HG03175 (cell line): ENCODE measurements at regions not wholly inside any gene's neighbourhood (a gene's known extent, or its start where the extent isn't known, plus 50 kb on each side); places are given as distances from the start of the nearest gene placed in this dataset.

ENCODE experiments used
- ATAC-seq: cut with Tn5 transposase; IDR thresholded peaks from one replicate; pipeline ENCODE4 v1.9.1; 2021; ENCODE audit warnings: mild to moderate bottlenecking, moderate library complexity; ENCODE audit not compliant: unreplicated experiment

DNA sequence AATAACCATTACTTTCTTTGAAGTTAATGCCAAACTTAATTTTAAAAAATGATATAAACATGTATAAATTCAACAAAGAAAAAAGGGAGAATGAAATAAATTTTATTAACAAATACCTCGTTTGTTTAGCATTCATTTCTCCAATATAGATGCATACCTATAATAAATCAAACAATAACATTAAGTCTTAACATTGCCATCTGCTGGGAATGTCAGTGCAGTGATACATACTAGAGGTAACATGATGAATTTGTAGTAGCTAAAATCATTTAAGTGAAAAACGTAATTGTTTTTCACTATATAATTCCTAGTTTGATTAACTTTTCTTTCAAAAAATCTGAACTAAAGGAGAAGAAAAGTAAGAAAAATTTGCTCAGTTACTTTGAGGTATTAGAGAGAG lies 340.2 kb upstream of the CBLB start:
- ATAC-seq: no peak

DNA sequence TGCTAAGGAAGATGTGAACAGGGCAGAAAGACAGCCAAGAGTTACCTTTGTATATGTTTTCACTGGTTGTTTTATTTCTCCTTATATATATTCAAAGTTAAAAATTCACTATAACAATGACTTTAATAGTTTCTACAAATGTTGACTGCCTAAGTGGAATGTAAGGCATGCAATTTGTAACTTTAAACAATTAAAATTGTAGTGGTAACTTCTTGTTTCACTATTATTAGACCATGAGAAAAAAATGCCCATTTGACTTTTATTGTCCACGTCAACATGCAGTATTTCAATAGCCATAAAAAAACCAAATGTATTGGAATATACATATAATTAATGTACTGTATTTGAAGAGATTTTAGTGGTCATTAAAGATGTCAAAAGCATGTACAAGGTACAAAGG lies 340.7 kb upstream of the CBLB start:
- ATAC-seq: no peak

DNA sequence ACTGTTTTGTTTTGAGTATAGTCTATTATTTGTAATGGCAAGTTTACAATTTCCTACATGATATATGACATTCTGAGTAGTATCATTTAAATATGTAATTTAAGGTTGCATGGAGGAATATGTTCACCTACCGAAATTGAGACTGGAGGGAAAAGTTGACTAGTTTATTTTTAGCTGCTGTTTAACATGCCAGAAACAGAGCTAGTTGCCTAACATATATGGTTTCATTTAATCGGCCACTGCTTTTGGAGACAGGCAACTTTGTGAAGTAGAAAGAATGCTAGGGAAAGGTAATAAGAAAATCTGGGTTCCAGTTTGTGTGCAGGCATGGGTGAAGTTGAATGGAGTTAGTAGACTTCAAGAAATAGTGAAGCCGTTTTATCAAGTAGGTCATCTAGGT lies 342.1 kb upstream of the CBLB start:
- no peak for ATAC-seq

DNA sequence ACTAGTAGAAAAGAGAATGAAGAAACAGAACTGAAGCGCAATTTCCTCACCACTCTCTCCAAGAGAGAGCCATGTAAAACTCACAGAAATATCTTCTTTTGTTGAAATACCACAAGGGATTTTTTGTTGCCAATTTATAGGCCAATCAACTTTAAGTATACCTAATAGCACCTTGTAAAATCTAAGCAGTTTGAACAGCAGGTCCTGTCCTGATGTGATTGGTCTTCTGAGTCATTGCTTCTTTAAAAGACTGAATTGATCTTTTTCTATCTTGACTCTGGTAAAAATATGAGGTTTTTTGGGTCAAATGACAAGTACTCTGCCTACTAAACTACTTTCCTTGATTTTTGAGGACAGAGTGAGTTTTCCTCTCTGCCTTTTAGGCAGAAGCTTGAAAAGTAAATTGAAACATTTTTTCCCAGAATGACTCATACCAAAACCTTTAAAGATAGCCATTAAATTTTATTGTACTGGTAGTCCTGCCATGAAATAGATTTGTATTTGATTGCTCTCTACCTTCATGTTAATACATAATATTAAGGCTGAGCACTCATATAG lies 343.9 kb upstream of the CBLB start:
- no peak for ATAC-seq

DNA sequence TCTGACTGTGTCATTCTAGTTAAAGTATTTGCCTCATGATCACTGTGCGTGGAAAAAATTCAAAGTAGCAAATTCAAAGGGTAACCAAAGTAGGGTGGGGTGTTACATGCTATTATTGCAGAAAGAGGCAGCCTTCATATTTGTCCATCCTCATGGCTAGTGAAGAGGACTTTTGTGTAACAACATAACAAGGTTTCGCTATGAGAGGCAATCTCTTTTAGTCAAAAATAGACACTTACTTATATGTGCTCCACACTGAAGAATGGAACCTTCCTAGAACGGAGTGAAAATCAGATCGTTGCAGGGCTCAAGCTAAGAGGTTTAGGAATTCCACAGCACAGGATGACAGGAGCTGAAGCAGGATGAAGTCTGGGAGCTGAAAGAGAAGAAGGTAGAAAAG lies 345.1 kb upstream of the CBLB start:
- ATAC-seq: no peak

DNA sequence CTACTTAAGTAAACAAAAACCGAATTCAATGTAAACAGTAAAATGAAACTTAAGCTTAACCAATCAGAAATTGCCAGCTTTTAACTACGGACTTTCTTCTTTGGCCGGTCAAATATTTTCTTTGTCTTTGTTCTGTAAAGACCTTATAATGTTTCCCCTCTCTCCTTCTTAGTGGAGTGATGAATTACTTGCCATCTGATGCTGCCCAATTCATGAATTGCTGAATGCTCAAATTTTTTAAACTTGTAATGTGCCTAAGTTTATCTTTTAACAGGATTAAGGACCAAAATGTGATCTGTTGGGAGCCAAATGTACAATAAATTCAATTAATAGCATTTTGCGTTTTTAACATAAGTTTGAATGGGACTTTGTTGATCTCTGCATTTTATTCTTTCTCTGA lies 345.8 kb upstream of the CBLB start:
- ATAC-seq: no peak

DNA sequence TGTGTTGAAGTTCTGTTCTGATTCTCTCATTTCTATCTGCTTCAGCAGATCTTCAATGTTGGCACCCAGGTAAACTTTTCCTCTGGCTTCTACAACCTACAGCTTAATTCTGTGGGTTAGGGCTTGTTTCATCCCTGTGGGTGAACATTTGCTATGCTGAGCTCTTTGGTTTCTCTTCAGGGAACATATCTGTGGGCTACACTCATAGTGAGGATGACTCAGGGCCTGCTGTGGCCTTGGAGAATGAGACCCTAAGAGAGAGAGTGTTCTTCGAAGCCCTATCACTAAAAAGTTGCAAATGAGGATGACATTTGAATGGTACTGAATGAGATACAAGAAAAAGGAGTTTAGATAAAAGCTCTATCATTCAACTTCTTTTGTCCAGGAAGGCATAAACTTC lies 346.2 kb upstream of the CBLB start:
- no peak for ATAC-seq

DNA sequence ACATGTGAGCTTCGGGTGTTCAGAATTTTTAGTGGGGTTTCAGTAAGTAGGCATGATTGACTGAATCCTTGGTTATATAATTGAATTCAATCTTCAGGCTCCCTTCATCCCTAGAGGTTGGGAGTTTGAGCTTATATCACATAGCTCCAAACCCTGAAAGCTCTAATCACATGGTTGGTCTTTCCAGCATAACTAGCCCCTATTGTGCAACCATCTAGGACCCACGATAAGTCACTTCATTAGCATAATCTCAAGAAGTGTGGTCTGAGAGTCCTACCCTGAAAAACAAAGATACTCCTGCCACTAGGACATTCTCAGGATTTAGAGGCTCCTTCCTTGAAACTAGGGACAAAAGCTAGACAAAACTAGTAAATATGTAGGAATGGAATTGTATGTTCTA lies 348.9 kb upstream of the CBLB start:
- no peak for ATAC-seq

DNA sequence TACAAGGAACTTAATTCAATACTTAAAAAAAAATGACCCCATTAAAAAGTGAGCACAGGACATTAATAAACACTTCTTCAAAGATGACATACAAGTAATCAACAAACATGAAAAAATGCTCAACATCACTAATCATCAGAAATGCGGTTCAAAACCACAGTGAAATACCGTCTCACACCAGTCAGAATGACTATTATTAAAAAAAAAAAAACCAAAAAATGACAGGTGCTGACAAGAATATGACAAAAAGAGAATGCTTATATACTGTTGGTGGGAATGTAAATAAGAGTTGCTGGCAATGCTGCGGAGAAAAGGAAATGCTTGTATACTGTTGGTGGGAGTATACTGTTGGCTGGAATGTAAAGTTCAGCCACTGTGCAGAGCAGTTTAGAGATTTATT lies 358.3 kb upstream of the CBLB start:
- ATAC-seq: no peak

DNA sequence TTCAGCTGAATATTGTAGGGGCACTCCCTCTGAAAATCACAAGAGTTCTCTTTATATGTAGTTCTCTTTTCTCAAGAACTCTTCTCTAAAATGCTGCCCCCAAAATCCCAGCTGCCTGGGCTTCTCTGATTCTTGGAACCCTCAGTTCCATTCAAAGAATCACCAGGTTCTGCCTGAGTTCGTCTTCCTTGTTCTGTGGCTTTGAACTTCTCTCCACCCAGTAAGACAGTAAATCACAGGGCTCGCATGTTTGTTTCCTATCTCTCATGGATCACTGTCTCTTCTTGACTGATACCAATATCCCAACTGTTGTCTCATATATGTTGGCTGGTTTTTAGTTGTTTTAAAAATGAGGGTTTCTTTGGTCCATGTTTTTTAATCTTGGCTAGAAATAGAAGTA lies 359.5 kb upstream of the CBLB start:
- ATAC-seq: no peak

DNA sequence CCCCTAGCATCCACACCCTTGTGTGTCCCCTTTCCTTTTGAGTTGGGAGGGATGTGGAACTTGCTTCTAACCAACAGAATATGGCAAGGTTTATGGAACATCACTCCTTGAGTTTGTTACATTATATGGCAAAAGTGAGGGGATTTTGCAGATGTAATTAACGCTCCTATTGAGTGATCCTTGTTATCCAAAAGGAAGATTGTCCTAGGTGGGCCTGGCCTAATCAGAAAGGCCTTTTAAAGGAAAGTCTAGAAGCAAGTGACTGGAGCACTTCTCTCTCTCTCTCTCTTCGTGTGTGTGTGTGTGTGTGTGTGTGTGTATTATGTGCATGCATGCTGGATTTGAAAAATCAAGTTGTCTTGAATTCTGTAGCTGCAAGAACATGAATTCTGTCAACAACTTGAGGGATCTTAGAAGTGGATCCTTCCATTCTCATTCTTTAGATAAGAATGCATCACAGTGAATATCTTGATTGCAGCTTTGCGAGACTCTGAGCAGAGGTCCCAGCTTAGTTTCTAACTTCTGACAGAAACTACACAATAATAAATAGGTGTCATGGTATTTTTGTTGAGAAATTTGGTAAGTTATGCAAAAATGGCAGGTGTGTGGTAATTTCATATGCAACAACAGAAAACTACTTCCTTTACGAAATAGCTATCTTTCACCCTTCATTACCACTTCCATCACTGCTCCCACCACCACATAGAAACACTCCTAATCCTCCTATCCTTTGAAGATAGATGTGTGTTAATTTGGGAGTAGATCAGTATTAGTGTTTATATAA lies 360.9 kb upstream of the CBLB start:
- ATAC-seq: no peak

DNA sequence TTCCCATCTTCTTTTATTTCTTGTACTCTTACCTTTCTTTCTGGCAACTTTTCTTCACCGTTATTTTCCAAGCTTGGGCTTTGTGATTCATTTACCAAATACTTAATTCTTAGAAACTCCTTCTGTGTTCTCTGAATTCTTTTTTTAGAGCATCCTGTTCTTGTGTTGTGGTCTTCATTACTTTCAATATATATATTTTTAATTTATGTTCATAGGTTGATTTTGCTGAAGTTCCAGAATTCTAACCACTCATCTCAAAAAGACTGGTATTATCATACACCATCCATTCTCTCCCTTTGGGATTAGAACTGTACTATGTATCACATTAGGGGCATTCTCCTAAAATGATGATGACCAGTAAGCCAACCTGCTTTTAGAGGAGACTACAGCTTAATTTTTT lies 362.3 kb upstream of the CBLB start:
- ATAC-seq: no peak

DNA sequence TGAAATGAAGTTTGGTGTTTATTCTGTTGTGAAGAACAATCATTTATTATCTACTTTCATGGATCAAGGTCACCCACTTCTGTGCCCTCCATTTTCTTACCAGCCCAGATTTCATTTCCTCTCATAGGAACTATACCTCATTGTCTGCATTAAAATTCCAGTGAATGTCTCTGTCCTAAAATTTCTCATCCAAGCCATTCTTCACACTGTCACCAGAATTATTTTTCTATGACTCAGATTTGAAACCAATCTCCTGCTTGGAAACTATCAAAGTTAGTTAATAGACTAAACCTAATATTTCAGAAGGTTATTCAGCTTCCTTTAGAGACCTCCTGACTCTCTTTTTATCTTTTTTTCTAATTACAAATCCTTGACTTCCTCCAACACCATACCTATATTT lies 364.1 kb upstream of the CBLB start:
- no peak for ATAC-seq

DNA sequence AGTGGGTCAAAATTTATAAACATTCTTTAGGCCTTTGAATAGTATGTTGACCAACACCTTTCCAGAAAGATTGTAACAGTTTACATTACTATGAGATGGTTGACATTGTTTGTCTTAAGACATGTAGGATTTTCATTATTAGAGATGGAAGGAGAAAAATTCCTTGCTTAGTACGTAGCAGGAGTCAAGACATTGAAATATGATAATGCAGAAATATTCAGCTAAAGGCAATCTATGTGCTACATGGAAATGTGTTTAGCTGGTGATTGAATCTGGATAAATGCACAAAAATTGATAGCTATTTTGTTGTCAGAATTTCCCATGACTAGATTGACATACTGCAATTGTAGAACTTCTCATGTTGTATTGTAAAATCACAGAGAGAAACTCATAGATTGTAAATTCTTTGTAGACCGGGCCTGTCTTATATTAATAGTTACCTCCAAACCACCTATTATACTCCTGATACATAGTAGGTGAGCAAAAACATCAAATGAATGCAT lies 370.4 kb upstream of the CBLB start:
- no peak for ATAC-seq

DNA sequence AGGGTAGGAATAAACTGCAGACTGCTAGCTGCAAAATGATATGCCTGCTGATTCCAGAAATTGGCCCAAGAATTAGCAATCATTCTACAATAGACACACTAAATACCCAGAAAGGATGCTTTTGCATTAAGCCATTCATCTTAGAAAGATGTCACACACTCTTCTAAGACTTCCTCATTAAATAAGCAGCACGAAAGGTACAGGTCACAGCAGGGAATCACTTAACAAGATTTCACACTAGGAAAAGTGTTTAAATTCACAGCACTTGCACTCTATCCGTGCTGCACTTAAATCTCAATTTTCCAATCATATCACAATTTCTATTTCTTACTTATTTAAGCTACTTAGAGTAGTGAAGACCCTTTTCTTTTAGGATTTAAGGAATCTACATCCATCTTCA lies 372.8 kb upstream of the CBLB start:
- no peak for ATAC-seq

DNA sequence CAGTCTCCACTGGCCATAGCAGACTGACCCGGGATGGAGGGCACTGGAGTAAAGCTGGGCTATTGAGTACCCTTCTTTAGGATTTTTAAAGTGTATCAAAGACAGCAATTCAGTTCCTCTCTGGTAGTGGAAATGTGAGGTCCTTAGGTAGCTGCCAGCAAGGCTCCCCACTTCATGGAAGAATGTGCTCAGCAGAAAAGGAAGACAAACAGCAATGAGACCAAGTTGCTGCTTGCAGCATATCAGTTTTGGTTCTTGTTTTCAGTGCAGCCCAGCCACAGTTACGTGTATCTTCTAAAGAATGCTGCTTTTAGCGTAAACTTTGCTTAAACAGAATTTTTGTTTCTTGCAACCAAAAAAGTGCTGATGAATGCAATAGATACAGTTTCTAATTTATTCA lies 374.0 kb upstream of the CBLB start:
- ATAC-seq: no peak

DNA sequence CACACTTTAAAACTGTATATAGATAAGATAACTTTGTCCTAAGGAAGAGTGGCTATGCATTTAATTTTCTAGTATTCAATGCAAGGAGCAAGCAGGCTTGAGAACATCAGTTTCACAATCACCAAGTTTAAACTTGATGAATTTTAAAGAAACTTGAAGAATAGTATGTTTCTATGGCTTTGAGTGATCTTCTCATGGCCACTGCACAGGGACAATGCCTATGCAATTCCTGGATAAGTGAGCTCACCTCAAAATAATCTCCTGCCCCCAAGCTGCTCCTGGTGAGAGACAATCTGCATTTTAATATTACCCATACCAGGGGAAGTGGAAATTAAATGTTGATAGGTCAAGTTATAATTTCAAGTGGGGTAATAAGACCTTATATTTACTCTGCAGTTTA lies 376.6 kb upstream of the CBLB start:
- no peak for ATAC-seq

DNA sequence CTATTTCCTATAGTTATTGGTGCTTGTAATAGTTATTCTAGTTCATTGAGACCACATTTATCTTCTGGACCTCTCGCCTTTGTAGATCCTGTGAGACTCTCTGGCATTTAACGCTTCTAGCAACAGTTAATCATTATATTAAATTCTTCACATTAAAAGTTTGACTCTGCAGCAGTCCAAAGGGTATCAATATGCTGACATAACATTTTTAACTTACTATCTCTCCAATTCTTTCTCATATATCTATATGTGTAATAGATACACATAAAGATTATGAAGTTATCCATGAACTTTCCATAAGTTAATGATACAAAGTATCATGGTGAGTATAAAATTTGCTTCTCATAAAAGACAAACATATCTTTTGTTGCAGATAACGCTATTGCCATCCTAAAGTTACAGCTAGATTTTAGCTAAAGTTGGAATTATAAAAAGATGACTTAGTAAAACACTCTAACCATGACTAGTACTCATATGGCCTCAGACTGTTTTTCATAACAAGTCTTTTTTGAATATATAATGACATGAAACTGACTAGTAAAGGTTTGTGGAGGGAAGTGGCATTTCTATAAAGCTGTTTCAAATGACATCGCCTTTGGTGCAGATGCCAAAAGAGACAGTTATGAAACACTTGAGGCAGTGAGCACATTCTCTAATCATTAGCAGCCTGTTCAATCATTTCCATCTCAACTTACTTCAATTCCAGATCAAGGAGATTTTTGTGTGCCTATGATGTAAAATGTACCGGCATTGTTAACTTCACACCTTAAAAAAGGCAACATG lies 379.3 kb upstream of the CBLB start:
- ATAC-seq: peak; percentile 75

DNA sequence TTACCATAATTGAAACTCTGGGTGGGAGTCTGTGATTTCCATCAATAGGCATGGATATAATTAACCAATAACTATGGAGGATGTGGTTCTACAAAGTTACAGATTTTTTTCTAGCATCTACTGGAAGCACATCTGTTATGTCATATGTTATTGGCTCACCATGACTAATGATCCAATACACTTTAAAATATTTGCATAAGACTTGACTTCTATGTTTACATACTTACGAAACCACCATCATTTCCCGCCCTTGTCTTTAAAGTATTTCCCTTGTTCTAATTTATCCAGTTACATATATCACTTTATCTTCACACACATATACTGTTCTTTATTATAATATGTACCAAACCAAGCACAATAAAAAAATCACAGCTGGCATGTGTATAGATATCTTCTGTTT lies 380.3 kb upstream of the CBLB start:
- ATAC-seq: no peak

DNA sequence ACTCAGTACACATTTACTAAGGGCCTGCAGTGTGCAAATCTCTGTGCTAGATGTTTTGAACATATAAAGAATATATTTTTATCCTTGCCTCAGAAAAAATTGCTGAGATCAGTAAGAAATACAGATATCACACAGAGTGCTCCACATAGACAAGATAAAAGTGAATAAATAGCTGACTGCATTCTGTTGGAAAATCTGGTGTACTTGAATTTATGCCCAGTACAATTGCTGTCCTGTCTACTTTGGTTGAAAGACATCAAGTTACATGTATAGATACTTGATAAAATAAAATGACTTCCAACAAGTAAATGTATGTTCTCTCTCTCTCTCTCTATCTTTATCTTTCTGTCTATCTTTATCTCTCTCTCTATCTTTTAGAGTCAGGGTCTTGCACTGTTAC lies 381.2 kb upstream of the CBLB start:
- no peak for ATAC-seq

DNA sequence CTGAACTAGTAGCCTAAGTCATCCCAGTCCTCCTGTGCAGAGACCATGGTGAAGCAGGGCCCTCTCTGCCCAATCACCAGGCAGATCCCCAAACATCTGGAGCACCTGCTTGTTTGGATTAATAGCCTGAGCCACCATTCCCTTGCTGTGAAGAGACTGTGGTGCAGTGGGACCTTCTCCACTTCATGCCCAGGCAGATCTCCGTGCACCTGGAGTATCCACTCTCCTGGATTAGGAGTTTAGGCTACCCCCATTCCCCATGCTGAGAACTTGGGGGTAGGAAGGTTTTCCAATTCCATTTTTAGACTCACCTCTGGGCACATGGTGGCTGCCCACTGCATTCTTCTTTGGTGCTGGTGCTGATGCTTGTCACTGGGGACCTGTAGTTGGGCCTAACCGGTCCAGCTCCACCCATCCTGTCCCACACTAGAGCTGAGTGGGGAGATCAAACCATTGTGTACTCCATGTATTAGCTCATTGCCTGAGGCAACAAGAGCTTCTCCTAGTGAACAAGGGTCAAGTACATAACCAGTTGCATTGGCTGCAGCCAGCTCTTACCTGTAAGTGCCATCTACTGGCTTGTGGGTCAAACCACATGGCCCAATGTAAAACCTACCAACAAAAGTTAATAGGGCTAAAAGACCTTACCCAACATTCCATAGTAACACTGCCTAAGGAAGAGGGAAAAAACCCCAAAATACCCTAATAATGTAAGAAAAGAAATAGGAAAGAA lies 382.5 kb upstream of the CBLB start:
- ATAC-seq: no peak
